GM12878 (cell line): ENCODE measurements at regions not wholly inside any gene's neighbourhood (a gene's known extent, or its start where the extent isn't known, plus 50 kb on each side); places are given as distances from the start of the nearest gene placed in this dataset.

ENCODE experiments used
- ATAC-seq: fragments of 200-7000 bp; cut with Tn5 transposase; 3 replicates; pipeline ENCODE4 v1.9.1; 2020; ENCODE audit warnings: mild to moderate bottlenecking, moderate library complexity
- BruUV-seq: library from RNA; stranded (reverse); fragments of 400-500 nt; replicated peaks from 2 replicates; lab custom pipeline; 2021; lab: Mats Ljungman, UMichigan
- CTCF ChIA-PET: fragments of 300-600 bp; sonication (Branson Sonifier 250); formaldehyde crosslinking; extraction: SDS; loops from one replicate; lab custom pipeline; 2021; ENCODE audit warnings: inconsistent platforms; lab: Yijun Ruan, JAX
- POLR2A ChIA-PET: fragments of 350-600 bp; formaldehyde crosslinking; extraction: SDS; loops from one replicate; lab custom pipeline; 2021; ENCODE audit warnings: inconsistent platforms; lab: Charles Lee
- RAD21 ChIA-PET: fragments of 300-600 bp; sonication (Branson Sonifier 250); formaldehyde crosslinking; loops from one replicate; lab custom pipeline; 2023; ENCODE audit warnings: antibody characterized with exemption; ENCODE audit not compliant: unreplicated experiment; lab: Charles Lee
- SMC1A ChIA-PET: fragments of 300-600 bp; sonication (Branson Sonifier 250); formaldehyde crosslinking; loops from one replicate; lab custom pipeline; 2023; ENCODE audit not compliant: unreplicated experiment, uncharacterized antibody; lab: Charles Lee
- DNase-seq: peaks from one replicate; pipeline ENCODE4 v3.0.0-alpha.2; 2011; ENCODE audit warnings: low read depth, low spot score
- FAIRE-seq: peaks from 3 replicates; lab custom pipeline; 2011; peaks lifted over from hg19 to GRCh38; lab: Jason Lieb, UNC
- H2AFZ ChIP-seq: 2 replicates; pipeline ENCODE4 v1.6.0; 2011; ENCODE audit warnings: low read depth, low read length, control low read depth; ENCODE audit not compliant: control insufficient read depth
- H3K27ac ChIP-seq: 2 replicates; pipeline ENCODE4 v1.5.1; 2011; ENCODE audit warnings: control low read depth; ENCODE audit not compliant: control insufficient read depth, insufficient read depth
- H3K27me3 ChIP-seq, 2 experiments: replicated peaks in 1 of 2; 2 replicates each; pipeline versions ENCODE4 v1.6.0 to v1.6.1; 2011; ENCODE audit warnings: low read length in 1 of 2; ENCODE audit not compliant: control insufficient read depth in 2 of 2, insufficient read depth in 2 of 2
- H3K36me3 ChIP-seq, 2 experiments: 2 replicates each; pipeline ENCODE4 v1.5.1; 2011; ENCODE audit warnings: low read length in 1 of 2; ENCODE audit not compliant: control insufficient read depth in 2 of 2, insufficient read depth in 2 of 2
- H3K4me1 ChIP-seq: 2 replicates; pipeline ENCODE4 v1.6.1; 2011; ENCODE audit warnings: mild to moderate bottlenecking, low read length, moderate library complexity, mixed read lengths; ENCODE audit not compliant: control insufficient read depth, insufficient read depth
- H3K4me2 ChIP-seq: 2 replicates; pipeline ENCODE4 v1.6.0; 2011; ENCODE audit warnings: control low read depth; ENCODE audit not compliant: control insufficient read depth, insufficient read depth
- H3K4me3 ChIP-seq: fragments of 200-600 bp; sonication (generic); 2 replicates; pipeline ENCODE4 v1.5.1; 2016
- H3K79me2 ChIP-seq: 2 replicates; pipeline ENCODE4 v1.6.0; 2011; ENCODE audit warnings: low read length; ENCODE audit not compliant: control insufficient read depth, insufficient read depth
- H3K9ac ChIP-seq: 2 replicates; pipeline ENCODE4 v1.8.0; 2011; ENCODE audit warnings: low read length, control low read depth, mixed read lengths; ENCODE audit not compliant: control insufficient read depth, insufficient read depth
- H3K9me3 ChIP-seq: replicated peaks from 3 replicates; pipeline ENCODE4 v1.5.1; 2011; ENCODE audit warnings: mild to moderate bottlenecking, low read length; ENCODE audit not compliant: control insufficient read depth, insufficient read depth
- H4K20me1 ChIP-seq: 2 replicates; pipeline ENCODE4 v1.6.0; 2011; ENCODE audit not compliant: control insufficient read depth, insufficient read depth
- CBX3 ChIP-seq: fragments of 200-600 bp; sonication (generic); IDR thresholded peaks from 2 replicates; pipeline ENCODE4 v1.6.1; 2016; ENCODE audit warnings: low read depth, borderline replicate concordance
- CEBPZ ChIP-seq: fragments of 150-350 bp; IDR thresholded peaks from 2 replicates; pipeline ENCODE4 v1.6.1; 2016; ENCODE audit warnings: low read depth, low read length
- CREB1 ChIP-seq: IDR thresholded peaks from 2 replicates; pipeline ENCODE4 v1.6.1; 2012; ENCODE audit warnings: low read depth, mild to moderate bottlenecking, inconsistent platforms
- NFXL1 ChIP-seq: fragments of 450-650 bp; IDR thresholded peaks from 2 replicates; pipeline ENCODE4 v1.6.1; 2017; ENCODE audit warnings: antibody characterized with exemption, mild to moderate bottlenecking, borderline replicate concordance
- POU2F2 ChIP-seq: IDR thresholded peaks from 3 replicates; pipeline ENCODE4 v1.6.1; 2011; ENCODE audit warnings: low read depth, mild to moderate bottlenecking, low read length, borderline replicate concordance
- WGBS: methylation state at CpG from one replicate; pipeline ENCODE4 v1.1.6; 2016; ENCODE audit warnings: low lambda C conversion rate; ENCODE audit not compliant: insufficient replicate concordance, insufficient coverage; ENCODE audit errors: missing lambda C conversion rate; 5-methylcytosine and 5-hydroxymethylcytosine counted together
- in situ Hi-C: fragments of 300-500 bp; cut with MboI; formaldehyde crosslinking; loops from 9 replicates; pipeline ENCODE4 v1.14.3; 2018; ENCODE audit warnings: mixed read lengths
- intact Hi-C: fragments of 100-400 bp; cut with micrococcal nuclease; formaldehyde crosslinking; loops from one replicate; pipeline ENCODE4 v1.14.2; 2022; ENCODE audit not compliant: unreplicated experiment
- TF ChIP-seq, protein P1 (sequence below): fragments of 450-650 bp; IDR thresholded peaks from 2 replicates; pipeline ENCODE4 v1.6.1; 2018; ENCODE audit warnings: mild to moderate bottlenecking, low read depth, moderate library complexity; ENCODE audit not compliant: partially characterized antibody
- TF ChIP-seq, protein P2 (sequence below): fragments of 450-650 bp; formaldehyde crosslinking; IDR thresholded peaks from 2 replicates; pipeline ENCODE4 v1.5.0; 2022; ENCODE audit warnings: mild to moderate bottlenecking, missing genetic modification characterization

DNA sequence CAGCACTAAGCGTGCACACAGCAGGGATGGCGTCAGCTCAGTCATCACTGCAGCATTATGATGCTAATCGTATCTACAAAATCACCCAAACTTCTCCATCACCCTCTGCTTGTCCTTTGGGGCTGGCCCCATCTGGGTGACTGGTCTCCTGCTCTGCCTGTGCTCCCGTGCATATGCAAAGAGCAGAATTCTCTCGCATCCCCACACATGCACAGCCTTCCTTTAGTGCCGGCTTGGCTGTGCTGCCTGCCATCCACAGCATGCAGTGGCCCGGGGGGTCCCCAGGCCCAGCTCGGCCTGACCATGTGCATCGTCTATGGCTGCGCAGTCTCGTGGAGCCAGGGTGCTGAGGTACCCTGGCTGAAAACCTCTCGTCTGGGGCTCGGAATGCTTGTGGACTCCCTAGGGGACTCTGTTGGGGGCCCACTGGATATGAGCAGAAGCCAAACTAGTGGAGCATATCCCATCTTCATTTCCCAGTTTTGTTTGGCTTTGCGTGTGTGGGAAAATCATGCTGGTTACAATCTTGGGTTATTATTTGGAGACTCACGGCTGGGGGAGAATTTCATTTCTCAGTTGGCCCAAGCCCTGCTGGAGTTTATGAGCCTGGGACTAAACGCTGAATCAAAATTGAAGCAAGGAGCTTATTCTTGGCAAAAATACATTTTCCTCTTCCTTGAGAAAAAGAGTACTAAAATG, 70.9 kb upstream of the HS6ST1 start:
- WGBS: 52% methylated on average over 15 of the region's 16 CpGs
- POLR2A ChIA-PET: no interaction called here
- in situ Hi-C loops: no loop called here
- ATAC-seq (no peak), FAIRE-seq (no peak), DNase-seq (no peak)
- Histone ChIP-seq H3K9ac (no peak overlapping the region), H3K79me2 (no peaks in the 10 kb centered on the region), H3K36me3 (no peaks in the 10 kb centered on the region), H3K9me3 (no peaks in the 10 kb centered on the region), H3K4me2 (no peak overlapping the region)
- no TSS peak for BruUV-seq
- intact Hi-C loops: no loop called here
- SMC1A ChIA-PET: no interaction called here
- RAD21 ChIA-PET: no interaction called here
- TF ChIP-seq CREB1: no peak
- TF ChIP-seq, protein P1, sequence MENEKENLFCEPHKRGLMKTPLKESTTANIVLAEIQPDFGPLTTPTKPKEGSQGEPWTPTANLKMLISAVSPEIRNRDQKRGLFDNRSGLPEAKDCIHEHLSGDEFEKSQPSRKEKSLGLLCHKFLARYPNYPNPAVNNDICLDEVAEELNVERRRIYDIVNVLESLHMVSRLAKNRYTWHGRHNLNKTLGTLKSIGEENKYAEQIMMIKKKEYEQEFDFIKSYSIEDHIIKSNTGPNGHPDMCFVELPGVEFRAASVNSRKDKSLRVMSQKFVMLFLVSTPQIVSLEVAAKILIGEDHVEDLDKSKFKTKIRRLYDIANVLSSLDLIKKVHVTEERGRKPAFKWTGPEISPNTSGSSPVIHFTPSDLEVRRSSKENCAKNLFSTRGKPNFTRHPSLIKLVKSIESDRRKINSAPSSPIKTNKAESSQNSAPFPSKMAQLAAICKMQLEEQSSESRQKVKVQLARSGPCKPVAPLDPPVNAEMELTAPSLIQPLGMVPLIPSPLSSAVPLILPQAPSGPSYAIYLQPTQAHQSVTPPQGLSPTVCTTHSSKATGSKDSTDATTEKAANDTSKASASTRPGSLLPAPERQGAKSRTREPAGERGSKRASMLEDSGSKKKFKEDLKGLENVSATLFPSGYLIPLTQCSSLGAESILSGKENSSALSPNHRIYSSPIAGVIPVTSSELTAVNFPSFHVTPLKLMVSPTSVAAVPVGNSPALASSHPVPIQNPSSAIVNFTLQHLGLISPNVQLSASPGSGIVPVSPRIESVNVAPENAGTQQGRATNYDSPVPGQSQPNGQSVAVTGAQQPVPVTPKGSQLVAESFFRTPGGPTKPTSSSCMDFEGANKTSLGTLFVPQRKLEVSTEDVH: no peak
- TF ChIP-seq, protein P2, sequence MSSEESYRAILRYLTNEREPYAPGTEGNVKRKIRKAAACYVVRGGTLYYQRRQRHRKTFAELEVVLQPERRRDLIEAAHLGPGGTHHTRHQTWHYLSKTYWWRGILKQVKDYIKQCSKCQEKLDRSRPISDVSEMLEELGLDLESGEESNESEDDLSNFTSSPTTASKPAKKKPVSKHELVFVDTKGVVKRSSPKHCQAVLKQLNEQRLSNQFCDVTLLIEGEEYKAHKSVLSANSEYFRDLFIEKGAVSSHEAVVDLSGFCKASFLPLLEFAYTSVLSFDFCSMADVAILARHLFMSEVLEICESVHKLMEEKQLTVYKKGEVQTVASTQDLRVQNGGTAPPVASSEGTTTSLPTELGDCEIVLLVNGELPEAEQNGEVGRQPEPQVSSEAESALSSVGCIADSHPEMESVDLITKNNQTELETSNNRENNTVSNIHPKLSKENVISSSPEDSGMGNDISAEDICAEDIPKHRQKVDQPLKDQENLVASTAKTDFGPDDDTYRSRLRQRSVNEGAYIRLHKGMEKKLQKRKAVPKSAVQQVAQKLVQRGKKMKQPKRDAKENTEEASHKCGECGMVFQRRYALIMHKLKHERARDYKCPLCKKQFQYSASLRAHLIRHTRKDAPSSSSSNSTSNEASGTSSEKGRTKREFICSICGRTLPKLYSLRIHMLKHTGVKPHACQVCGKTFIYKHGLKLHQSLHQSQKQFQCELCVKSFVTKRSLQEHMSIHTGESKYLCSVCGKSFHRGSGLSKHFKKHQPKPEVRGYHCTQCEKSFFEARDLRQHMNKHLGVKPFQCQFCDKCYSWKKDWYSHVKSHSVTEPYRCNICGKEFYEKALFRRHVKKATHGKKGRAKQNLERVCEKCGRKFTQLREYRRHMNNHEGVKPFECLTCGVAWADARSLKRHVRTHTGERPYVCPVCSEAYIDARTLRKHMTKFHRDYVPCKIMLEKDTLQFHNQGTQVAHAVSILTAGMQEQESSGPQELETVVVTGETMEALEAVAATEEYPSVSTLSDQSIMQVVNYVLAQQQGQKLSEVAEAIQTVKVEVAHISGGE (CRISPR knock-in tag): no peak
- TF ChIP-seq CEBPZ: no peak
- TF ChIP-seq POU2F2: no peak
- TF ChIP-seq NFXL1: no peak
- TF ChIP-seq CBX3: no peak
- TF ChIP-seq, all 136 proteins: peak for 0
- H3K27ac ChIP-seq: no peak overlapping the region
- CTCF ChIA-PET: no interaction called here
- H3K27me3 ChIP-seq: peaks cover 0 to 3% of the 10 kb centered on the region in 2 experiments; a peak in 1 of 4 replicates
- H3K4me3 ChIP-seq: no peak overlapping the region
- no peaks in the 10 kb centered on the region for H4K20me1 ChIP-seq
- H2AFZ ChIP-seq: no peak overlapping the region
- H3K4me1 ChIP-seq: no peaks in the 10 kb centered on the region
